ENCODE measurements at regions not wholly inside any gene's neighbourhood (a gene's known extent, or its start where the extent isn't known, plus 50 kb on each side); places are given as distances from the start of the nearest gene placed in this dataset.
"Not testable (repeated sequence)": the region's sequence is repeated elsewhere in the genome, so short reads cannot be mapped to it uniquely, and the experiment has no call there.

DNA sequence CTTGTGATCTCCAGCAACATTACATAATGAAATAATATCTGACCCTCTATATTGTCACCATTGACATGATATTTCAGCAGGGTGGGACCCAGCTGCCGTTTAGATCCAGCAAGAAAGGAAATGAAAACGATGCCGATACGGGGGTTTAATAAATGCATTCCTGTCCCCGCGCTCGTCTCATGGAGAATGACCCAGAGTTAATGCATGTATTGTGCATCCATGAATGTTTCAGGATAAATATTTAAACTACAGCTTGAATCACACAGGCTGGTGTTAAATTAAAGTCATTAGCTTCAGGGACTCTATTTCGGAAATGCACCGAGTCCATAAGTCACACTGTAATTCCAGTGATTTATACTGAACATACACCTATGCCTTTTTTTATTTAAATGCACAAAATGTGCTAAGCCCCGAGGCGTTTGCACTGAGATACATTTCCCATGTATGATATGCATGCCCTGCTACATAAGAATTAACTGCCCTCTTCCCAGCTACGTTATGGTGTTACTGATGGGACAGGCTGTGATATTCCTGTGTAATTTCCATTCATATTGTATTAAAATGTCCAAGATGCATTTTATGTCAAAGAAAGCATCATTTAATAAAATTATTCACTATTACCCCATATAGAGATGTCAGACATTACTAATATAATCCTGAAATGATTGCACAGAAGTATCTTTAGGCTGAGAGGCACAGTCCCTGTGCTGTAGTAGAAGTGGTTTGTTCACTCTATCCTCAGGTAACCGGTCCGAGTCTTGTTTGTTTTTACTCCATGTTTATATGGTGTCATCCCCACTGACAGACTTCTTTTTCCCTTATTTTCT is 109.3 kb upstream of the ZNF516 start:
- ChIA-PET POLR2A (ENCODE audit: unreplicated experiment) (no interaction called here), CTCF (no interaction called here)
- no peak for DNase-seq

DNA sequence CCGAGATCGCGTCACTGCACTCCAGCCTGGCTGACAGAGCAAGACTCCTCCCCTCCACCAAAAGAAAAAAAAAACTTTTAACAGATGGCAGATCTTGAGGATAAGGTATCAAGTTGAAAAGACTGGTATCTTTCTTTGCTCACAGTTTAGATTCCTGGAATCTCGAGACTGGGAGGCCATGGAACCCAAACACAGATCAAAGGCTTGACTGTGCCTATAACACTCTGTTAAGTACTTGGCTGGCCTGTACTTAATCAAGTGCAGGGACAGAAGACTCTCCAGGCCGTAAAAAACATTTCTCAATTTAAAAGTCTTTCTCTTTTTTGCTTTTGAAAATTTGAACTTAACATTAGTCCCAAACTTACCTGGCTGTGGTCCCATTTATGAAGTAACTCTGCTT is 107.1 kb upstream of the ZNF516 start:
- no peak overlapping the region for H3K9ac ChIP-seq (ENCODE audit: low read length)
- no peak for DNase-seq
- no peaks in the 10 kb centered on the region for H3K9me2 ChIP-seq (replicated peaks; ENCODE audit: low read length)
- H2AFZ ChIP-seq (ENCODE audit: low read length): no peak overlapping the region
- no peaks in the 10 kb centered on the region for H3K9me3 ChIP-seq (ENCODE audit: low read length)
- H3K27ac ChIP-seq (ENCODE audit: low read length): no peak overlapping the region
- POLR2A ChIA-PET (ENCODE audit: unreplicated experiment): no interaction called here
- H3K4me1 ChIP-seq (ENCODE audit: insufficient read depth, low read length): no peaks in the 10 kb centered on the region
- no peaks in the 10 kb centered on the region for H4K20me1 ChIP-seq (ENCODE audit: low read length)
- TF ChIP-seq, protein P1, sequence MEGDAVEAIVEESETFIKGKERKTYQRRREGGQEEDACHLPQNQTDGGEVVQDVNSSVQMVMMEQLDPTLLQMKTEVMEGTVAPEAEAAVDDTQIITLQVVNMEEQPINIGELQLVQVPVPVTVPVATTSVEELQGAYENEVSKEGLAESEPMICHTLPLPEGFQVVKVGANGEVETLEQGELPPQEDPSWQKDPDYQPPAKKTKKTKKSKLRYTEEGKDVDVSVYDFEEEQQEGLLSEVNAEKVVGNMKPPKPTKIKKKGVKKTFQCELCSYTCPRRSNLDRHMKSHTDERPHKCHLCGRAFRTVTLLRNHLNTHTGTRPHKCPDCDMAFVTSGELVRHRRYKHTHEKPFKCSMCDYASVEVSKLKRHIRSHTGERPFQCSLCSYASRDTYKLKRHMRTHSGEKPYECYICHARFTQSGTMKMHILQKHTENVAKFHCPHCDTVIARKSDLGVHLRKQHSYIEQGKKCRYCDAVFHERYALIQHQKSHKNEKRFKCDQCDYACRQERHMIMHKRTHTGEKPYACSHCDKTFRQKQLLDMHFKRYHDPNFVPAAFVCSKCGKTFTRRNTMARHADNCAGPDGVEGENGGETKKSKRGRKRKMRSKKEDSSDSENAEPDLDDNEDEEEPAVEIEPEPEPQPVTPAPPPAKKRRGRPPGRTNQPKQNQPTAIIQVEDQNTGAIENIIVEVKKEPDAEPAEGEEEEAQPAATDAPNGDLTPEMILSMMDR (conservative IDR thresholded peaks at IDR 0.05; ENCODE audit: low read depth, low read length): no peak
- no peak for TF ChIP-seq EZH2phosphoT487 (IDR thresholded peaks at IDR 0.05; ENCODE audit: borderline replicate concordance, low read length)
- TF ChIP-seq EZH2 (IDR thresholded peaks at IDR 0.05; ENCODE audit: low read length, unreplicated experiment): no peak
- ATAC-seq: no peak
- H3K79me2 ChIP-seq (ENCODE audit: low read length): no peaks in the 10 kb centered on the region
- no peak overlapping the region for H3K4me3 ChIP-seq (ENCODE audit: low read length)
- CTCF ChIA-PET: no interaction called here
- intact Hi-C loops (cut with micrococcal nuclease): no loop called here
- H3K36me3 ChIP-seq (ENCODE audit: low read depth, low read length): no peaks in the 10 kb centered on the region
- BruUV-seq (replicated peaks): no TSS peak
- no peaks in the 10 kb centered on the region for H3F3A ChIP-seq (ENCODE audit: low read length, unreplicated experiment)
- H3K27me3 ChIP-seq (ENCODE audit: low read length): peaks cover 60% of the 10 kb centered on the region
- no peak overlapping the region for H3K4me2 ChIP-seq (ENCODE audit: low read length)

More for the DNA sequence above, 109.3 kb upstream of the ZNF516 start:
- ATAC-seq: no peak
- Histone ChIP-seq H3K9me3 (ENCODE audit: low read length) (no peaks in the 10 kb centered on the region), H3F3A (ENCODE audit: low read length, unreplicated experiment) (no peaks in the 10 kb centered on the region), H3K4me3 (ENCODE audit: low read length) (no peak overlapping the region), H2AFZ (ENCODE audit: low read length) (no peak overlapping the region), H4K20me1 (ENCODE audit: low read length) (no peaks in the 10 kb centered on the region), H3K79me2 (ENCODE audit: low read length) (no peaks in the 10 kb centered on the region), H3K4me1 (ENCODE audit: insufficient read depth, low read length) (no peaks in the 10 kb centered on the region), H3K27ac (ENCODE audit: low read length) (no peak overlapping the region), H3K9ac (ENCODE audit: low read length) (no peak overlapping the region), H3K4me2 (ENCODE audit: low read length) (no peak overlapping the region), H3K27me3 (ENCODE audit: low read length) (peaks cover 67% of the 10 kb centered on the region), H3K9me2 (replicated peaks; ENCODE audit: low read length) (no peaks in the 10 kb centered on the region), H3K36me3 (ENCODE audit: low read depth, low read length) (no peaks in the 10 kb centered on the region)
- TF ChIP-seq EZH2phosphoT487 (IDR thresholded peaks at IDR 0.05; ENCODE audit: borderline replicate concordance, low read length): no peak
- TF ChIP-seq, protein P1 (conservative IDR thresholded peaks at IDR 0.05; ENCODE audit: low read depth, low read length): no peak
- TF ChIP-seq EZH2 (IDR thresholded peaks at IDR 0.05; ENCODE audit: low read length, unreplicated experiment): no peak
- BruUV-seq (replicated peaks): no TSS peak
- intact Hi-C loops (cut with micrococcal nuclease): no loop called here

DNA sequence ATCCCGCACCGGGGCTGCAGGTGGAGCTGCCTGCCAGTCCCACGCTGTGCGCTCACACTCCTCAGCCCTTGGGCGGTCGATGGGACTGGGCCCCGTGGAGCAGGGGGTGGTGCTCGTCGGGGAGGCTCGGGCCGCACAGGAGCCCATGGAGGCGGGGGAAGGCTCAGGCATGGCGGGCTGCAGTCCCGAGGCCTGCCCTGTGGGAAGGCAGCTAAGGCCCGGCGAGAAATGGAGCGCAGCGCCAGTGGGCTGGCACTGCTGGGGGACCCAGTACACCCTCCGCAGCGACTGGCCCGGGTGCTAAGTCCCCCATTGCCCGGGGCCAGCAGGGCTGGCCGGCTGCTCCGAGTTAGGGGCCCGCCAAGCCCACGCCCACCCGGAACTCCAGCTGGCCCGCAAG is 105.0 kb upstream of the ZNF516 start:
- H3K27ac ChIP-seq (ENCODE audit: low read length); H3K9me2 ChIP-seq (replicated peaks; ENCODE audit: low read length); CTCF ChIA-PET; BruUV-seq (replicated peaks); H3K4me1 ChIP-seq (ENCODE audit: insufficient read depth, low read length); H4K20me1 ChIP-seq (ENCODE audit: low read length); H3K9me3 ChIP-seq (ENCODE audit: low read length); H3K36me3 ChIP-seq (ENCODE audit: low read depth, low read length); H3K79me2 ChIP-seq (ENCODE audit: low read length); ATAC-seq; H3F3A ChIP-seq (ENCODE audit: low read length, unreplicated experiment); POLR2A ChIA-PET (ENCODE audit: unreplicated experiment); H3K9ac ChIP-seq (ENCODE audit: low read length); DNase-seq; H2AFZ ChIP-seq (ENCODE audit: low read length); intact Hi-C loops (cut with micrococcal nuclease); H3K4me3 ChIP-seq (ENCODE audit: low read length); H3K4me2 ChIP-seq (ENCODE audit: low read length): not testable (repeated sequence)
- peaks cover 59% of the 10 kb centered on the region for H3K27me3 ChIP-seq (ENCODE audit: low read length)
